M059J (cell line): ENCODE measurements at regions not wholly inside any gene's neighbourhood (a gene's known extent, or its start where the extent isn't known, plus 50 kb on each side); places are given as distances from the start of the nearest gene placed in this dataset.

Source experiments
- DNase-seq: peaks from one replicate; pipeline ENCODE4 v3.0.0-alpha.2; 2012; ENCODE audit warnings: low read depth

DNA sequence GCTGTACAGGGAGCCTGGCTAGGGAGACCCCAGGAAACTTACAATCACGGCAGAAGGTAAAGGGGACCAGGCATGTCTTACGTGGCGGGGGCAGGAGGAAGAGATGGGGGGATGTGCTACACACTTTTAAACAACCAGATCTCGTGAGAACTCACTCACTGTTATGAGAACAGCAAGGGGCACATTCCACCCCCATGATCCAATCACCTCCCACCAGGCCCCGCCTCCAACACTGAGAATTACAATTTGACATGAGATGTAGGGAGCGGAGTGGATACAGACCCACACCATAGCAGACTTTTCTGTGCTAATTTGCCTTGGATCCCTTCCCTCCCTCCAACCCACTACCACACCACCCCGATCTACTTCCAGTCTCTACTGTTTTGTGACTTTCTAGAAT lies 106.7 kb upstream of the PEG3 start:
- DNase-seq: no peak

DNA sequence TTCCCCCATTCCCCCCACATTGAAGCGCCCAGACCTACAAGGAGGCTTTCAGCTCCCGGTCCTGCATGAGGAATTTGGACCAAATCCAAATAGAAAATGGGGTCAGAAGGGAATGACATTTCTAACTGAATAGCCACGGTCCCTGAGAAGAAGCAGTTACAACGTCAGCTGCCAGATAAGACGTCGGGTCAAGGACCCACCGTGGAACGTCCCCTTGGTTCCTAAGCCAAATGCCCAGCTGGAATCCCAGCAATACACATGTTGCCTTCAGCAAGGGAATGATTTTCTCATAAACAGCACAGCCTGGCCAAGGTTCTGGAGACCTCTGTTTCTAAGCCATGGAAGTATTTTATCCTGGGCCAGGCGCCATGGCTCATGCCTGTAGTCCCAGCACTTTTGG lies 109.1 kb upstream of the PEG3 start:
- no peak for DNase-seq

DNA sequence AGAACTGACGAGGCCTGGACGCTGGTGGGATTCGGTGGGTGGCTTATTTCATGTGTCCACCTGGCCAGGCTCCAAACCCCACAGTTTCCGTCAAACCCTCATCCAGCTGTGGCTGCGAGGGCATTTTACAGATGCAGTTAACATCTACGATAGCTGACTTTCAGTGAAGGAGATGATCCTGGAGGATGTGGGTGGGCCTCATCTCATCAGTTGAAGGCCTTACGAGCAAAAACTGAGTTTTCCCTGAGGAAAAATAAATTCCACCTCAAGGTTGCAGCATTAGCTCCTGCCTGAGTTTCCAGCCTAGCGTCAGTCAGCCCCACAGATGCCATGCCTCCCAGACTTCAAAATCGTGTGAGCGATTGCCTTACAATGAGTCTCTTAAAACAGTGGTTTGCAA lies 111.1 kb upstream of the PEG3 start:
- no peak for DNase-seq

DNA sequence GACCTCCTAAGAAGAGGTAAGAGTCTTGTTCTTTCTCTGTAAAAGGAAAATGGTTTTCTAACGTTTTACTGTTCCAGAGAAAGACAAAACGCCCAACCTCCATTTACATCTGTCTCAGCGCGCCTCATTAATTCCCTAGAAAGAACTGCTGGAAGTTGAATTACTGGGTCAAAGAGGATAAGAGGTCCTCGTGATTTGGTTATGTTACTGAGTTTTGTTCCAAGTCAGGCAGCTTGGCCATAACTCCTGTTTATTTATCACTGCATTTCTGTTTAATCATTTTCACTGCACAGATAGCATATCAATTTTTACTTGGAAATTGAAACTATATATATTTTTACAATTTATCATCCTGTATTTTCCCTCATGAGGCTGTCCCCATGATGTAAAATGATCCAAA lies 112.9 kb upstream of the PEG3 start:
- DNase-seq: no peak

DNA sequence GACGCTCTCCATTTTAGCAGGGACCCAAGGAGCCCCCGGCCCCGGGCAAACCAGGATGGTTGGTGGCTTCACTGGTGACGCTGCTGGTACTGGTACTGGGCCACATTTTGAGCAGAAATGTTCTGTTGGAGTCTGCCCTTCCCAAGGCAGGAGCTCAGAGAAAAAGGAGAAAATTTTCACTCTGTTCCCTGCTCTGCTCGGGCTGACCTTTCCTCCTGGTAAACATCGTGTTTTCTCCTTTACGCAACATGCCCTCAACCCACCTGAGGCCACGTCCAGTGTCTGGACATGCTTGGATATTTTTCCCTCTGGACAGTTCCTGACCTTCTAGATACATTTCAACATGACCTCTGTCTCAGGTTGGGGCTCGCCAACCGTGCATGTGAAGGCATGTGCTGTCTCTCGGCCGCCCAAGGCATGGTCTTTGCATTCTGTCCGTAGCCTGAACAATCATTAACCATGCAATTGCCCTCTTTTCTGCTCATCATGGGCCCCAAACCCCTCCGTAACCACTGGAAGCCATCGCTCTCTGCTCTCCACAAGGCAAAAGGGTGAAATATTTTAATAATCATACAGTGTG lies 115.2 kb upstream of the PEG3 start:
- no peak for DNase-seq

DNA sequence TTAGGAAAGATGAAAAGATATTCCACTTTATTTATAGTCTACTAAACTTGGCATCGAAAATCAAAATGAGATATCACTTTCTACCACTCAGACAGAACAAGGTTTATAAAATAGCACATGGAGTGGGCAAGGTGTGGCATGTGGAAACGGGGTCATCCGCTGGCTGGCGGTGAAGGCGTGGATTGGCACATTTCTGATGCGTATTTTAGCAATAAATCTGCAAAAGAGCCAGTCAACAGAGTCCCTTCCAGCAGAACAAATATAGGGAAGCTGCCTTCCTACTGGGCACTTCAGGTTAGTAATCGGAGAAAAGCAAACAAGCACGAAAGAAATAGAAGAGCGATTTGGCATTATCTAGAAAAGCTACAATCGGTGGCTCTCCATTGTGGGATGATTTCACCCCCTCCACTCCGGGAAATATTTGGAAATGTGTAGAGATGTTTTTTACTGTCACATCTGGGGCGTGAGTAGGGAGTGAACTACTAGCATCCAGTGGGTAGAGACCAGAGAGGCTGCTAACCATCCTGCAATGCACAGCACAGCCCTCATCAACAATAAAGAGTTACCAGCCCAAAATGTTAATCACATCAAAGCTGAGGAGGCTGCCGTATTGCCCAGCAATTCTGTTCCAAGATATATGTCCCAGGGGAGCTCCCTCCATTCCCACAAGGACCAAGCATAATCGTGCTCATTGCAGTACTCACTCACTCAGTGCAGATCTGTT lies 116.1 kb upstream of the PEG3 start:
- DNase-seq: no peak

DNA sequence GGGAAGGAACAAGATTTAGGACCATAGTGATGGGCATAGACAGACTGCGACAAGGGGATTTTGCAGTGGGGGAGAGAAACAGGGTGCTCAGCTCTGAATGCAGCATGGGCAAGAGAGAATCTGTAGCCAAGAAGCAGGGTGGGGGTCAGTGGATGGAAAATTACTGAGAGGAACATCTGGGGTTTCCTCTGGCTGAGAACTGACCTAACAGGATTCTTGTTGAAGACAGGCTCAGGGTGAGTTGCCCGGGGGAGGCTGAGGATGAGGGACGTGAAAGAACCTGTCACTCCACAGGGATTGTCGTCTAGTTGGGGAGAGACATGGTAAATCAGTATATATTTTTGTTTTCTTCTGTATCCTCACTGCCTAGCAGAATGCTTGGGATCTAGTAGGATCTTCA lies 118.7 kb upstream of the PEG3 start:
- DNase-seq: no peak

DNA sequence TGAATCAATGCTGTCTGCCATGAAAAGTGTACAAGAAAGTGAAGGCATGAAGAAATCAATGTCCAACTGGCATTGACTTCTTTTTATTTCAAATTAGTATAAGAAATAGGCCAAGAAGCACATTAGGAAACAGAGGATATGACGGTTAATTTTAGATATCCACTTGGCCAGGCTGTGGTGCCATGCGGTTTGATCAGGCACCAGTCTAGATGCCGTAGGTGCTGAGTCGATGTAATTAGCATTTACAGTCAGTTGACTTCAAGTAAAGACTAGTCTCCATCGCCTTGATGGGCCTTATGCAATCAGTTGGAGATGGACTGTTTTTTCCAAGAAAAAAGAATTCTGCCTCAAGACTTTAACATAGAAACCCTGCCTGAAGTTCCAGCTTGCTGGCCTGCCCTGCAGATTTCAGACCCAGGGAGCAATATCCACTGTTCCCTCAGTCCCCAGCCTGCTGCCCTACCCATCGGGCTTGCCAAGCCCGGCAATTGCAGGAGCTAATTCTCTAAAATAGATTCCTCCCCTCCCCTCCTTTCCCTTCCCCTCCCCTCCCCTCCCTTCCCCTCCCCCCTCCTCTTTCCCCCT lies 120.5 kb upstream of the PEG3 start:
- DNase-seq: peak; percentile 16

DNA sequence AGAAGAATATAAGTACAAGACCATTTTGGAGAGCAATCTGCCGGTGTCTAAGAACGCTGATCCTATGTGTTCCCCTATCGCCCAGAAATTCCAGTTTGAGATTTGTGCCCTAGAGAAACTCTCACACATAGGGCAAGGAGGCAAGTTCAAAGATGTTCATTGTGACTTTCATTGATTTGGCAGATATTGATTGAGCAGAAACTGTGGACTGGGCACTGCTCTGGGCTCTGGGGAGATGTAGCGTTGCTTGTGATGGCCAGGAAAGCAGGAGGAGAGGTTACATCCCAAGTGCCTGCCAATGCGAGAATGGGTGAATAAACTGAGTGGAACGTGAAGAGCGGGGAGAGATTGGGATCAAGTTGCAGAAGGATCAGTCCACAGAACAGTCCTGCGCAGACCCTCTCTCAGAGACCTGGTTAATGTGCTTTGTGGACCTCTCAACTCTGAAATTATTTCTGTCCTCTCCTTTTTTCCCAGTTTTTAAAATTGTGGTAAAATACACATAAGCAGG lies 123.9 kb upstream of the PEG3 start:
- no peak for DNase-seq

DNA sequence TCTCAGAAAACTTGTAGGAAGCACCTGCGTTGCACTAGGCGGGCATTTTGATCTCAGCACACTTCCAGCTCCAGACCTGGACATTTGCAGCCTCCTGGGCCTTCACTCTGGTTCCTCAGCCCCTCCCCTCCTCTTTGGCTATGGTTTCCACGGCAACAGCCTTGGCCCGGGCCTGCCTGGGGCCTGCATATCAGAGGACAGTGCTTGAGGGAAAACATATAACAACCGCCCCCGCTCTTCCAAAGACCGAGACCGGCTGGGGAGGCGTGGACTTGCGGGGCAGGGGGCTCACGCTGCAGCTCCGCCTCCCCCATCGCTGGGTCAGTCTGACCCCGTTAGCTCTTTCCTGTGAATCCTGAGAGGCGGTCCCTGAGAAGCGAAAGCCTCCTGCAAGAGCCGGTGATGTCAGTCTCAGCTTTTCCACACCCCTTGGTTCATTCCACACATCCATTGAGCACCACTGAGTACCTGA lies 125.7 kb upstream of the PEG3 start:
- no peak for DNase-seq

DNA sequence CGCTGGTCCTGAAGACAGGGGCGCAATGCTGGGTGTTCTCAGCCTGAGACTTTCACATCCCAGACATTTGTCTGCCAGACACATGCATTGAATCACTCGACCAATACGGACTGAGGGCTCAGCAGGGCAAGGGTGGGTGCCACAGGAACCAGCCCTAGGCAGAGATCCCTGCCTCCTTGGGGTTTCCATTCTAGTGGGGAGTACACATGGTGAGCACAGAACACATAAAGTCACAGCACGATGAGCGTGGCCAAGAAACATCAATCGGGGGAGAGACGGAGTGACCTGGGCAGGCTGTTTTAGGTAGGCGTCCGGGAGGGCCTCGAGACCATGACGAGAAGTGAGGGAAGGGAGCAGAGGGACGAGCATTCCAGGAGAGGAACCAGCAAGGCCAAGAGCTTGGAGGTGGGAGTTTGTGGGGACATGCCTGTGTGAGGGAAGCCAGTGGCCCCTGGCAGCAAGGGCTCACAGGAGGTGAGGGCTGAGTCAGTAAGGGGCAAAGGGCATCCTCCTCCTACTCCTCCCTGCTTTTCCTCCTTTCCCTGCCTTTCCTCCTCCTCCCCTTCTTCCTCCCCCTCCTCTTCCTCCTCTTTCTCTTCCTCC lies 126.3 kb upstream of the PEG3 start:
- DNase-seq: no peak

DNA sequence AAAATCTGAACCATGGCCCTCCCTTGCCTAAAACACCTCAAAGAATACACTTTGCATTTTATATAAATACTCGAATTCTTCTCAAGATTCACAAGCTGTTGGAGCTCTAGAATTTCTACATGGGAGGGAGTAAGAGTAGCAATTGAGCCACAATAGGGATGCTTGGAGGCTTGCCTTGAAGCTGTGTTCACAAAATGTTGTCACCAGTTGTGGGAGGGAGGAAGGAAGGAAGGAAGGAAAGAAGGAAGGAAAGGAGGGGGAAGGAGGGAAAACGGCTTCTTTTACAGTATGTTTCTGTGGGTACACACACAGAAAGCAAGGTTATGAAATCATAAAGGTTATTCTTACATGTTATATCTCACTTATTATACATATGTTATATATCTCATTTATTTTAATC lies 128.6 kb upstream of the PEG3 start:
- no peak for DNase-seq

DNA sequence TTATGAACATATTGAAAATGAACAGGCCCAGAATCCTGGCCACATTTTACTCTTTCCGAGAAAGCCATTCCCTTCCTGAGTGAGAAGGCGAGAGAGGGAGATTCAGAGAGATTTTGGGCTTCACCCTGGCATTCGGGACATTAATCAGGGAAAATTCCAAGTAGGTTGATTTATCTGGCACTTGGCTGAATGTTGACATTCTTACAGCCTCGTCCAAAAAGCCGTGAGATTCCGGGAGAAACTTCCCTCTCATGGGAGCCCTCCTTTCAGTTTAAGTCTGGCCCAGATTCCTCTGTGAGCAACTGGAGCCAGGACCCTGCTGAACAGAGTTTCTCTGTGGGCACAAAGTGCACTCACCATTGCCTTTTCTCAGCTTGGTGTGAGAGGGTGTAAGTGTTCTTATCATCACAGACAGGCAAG lies 129.2 kb upstream of the PEG3 start:
- no peak for DNase-seq

DNA sequence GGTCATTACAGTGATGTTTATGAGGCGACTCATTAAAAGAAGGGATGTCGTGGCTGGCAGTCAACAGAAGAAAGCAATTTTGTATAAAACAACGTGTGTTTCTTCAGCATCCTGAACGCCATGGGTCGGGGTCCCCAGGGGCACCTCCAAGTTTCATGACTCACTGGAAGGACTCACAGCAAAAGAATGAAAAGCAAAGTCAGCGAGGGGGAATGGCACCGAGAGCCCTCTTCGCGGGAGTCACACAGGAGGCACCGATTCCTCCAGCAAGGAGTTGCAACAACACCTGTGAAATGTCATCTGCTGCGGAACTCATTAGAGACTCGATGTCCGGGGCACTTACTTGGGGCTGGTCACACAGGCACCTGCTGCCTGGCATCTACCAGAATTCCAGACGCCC lies 130.7 kb upstream of the PEG3 start:
- DNase-seq: no peak

DNA sequence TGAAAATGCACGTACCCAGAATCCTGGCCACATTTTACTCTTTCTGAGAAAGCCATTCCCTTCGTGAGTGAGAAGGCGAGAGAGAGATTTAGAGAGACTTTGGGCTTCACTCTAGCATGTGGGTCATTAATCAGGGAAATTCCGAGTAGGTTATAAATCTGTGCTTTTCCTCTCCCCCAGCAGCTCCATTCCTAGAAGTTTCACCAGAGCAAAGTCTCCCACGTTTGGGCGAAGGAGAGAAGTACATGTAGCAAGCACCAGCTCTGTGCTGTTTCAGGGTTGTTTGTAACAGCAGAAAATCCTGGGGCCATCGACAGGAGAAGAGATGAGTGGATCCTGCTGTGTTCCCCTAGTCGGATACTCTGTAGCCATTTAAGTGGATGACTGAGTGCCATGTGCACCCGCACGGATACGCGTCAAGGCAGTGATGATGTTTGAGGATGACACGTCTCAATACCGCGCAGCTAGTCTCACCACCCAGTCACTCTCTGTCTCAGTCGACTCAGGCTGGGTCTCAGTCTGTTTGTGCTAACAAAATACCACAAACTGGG lies 131.8 kb upstream of the PEG3 start:
- no peak for DNase-seq

DNA sequence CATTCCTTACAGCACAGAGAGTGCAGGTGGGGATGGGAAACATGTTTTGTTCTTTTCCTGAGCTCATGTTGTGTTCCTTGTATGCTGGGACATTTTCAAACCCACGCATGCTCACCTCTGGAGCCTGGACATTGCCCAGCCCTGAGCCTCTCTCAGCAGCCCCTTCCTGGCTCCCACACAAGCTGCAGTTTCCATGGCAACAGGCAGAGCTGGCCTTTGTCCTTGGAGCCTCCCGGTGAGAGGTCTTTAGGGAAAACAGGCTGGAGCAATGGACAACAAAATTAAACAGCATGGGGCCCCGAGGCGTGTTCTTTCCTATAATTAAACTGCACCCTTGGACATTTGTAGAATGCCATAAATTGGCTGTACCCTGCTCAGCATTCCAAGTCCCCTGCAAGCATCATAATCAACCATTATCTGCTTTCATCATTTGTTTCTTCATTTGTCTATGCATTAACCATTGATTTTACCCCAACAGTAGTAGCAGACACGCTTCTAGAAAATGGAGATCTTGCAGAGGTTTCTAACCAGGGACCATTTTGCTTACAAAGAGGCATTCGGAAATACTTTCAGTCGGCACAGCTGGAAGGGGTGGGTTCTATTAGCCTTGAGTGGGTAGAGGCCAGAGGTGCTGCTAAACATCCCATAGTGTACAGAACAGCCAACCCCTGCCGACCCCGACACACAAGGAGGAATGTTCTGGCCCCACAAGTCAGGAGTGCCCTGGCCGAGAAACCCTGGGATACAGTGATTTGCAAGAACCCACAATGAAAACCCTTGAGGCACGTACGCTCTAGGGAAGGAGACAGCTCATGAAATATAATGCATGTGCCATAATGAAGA lies 133.4 kb upstream of the PEG3 start:
- no peak for DNase-seq

DNA sequence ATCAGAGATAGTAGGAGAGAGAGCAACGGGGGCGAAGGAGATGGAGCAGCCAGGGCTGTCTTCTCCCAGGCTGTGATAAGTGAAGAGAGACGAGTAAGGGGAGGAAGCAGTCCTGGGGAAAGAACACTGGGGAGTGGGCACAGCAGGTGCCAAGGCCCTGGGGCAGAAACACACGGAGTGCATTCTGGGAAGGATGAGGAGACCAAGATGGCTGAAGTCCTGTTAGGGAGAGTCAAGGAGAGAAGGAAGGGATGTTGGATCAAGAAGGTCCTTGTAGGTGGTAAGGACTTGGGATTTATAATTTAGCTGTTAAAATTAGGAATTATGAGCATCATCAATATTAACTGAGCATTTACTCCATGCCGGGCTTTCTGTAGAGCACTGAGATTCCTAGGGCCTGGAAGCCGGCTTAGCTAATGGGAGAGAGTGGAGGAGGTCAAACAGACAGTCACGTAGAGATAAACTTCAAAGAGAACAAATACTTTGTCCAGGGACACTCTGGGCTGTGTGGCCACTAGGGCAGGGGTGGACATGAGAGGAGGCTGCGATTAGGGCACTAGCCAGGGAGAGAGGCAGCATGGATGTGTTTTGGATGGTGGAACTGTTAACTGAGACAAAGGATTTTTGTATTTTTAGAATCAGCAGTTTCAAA lies 134.2 kb upstream of the PEG3 start:
- no peak for DNase-seq

DNA sequence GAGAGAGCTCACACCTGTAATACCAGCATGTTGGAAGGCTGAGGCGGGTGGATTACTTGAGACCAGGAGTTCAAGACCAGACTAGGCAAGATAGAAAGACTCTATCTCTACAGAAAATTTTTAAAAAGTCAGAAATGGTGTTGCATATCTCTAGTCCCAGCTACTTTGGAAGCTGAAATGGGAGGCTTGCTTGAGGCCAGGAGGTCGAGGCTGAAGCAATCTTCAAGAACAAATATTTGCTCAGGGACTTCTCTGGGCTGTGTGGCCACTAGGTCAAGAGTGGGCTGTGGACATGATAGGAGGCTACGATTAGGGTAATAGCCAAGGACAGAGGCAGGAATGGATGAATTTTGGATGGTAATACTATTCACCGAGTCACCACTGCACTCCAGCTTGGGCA lies 135.8 kb upstream of the PEG3 start:
- no peak for DNase-seq

DNA sequence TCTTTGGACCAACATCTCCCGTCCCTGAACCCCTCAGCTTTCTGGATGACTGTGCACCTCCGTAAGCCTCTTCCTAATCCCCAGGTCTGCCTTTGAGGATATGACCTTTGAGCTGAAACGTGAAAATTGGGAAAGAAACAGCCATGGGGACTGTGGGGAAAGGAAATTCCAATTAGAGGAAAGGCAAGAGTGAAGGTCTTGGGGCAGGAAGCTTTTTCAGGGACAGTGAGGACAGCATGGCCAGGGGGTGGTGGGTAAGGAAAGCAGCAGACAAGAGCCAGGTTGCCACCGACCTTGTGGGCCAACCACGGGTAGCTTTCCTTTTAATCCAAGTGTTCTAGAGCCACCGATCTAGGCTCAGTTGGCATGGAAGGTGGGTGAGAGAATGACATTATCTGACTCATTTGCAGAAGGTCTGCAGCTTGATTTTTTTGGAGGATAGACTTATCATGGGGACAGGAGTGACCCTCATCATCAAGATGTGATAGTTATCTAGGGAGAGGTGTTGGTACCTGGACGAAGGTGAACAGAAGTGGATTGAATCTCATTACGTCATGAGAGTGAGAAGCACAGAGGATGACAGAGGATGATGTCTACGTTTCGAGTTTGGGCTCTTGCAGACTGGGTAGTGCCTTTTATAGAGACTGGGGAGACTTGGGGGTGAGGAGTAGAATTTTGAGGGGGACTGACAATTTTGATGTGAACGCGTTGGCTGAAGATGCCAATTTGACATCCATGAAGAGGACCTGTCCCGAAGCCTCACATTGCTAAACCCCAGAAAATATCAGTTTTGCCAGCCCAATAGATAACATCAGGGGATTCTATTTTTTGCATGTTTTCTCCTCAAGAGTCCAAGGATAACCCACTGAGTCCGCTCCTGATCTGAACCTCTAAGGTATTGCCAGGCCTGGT lies 136.7 kb upstream of the PEG3 start:
- no peak for DNase-seq

DNA sequence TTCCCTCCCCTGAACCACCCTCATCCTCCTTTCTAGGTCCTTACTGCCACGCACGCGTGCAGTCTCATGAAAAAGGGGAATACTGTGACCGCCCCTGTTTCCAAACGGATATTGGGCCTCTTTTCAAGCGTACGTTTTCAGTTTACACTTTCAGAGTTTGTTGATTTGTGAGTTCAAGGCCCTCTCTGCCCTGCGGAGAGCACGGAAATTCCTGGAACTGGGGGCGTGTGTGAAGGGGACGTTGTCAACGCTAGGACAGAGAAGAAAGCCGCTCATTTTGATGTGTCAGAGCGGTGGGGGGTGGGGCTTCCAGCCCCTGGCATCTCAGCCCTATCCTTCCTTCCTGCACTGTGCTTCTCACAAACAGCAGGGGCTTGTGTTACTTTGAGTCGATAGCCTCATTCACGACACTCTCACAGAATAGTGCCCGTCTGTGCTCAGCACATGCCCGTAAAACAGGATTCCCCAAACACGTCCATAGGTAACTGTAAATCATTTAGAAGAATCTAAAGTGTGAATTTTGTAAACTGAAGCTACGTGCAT lies 137.6 kb upstream of the PEG3 start:
- no peak for DNase-seq
